ENCODE measurements at regions not wholly inside any gene's neighbourhood (a gene's known extent, or its start where the extent isn't known, plus 50 kb on each side); places are given as distances from the start of the nearest gene placed in this dataset.

DNA sequence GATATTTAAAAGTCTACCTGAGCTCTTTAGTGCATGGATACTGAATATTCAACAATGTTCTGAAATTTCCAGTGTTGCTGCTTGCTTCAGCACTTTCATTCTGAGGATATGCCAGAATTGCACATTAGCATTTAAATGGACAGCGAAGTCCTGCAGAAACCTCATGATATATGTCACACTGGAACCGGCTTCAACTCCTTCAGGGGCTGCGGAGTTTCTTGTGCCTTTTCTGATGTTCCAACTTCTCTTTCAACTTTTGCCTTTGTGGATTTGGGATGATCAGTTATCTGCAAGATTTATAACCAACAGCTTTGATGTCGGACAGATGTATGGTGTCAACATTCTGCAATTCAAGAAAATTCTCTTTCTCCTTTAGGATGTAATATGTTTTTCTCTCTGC, 142.5 kb upstream of the LMNTD1 start:
- TF ChIP-seq POLR2A (IDR thresholded peaks at IDR 0.05; ENCODE audit: low read depth) (no peak), EP300 (IDR thresholded peaks at IDR 0.05) (no peak), POLR2AphosphoS5 (IDR thresholded peaks at IDR 0.05) (no peak)
- TF ChIP-seq, protein P1, sequence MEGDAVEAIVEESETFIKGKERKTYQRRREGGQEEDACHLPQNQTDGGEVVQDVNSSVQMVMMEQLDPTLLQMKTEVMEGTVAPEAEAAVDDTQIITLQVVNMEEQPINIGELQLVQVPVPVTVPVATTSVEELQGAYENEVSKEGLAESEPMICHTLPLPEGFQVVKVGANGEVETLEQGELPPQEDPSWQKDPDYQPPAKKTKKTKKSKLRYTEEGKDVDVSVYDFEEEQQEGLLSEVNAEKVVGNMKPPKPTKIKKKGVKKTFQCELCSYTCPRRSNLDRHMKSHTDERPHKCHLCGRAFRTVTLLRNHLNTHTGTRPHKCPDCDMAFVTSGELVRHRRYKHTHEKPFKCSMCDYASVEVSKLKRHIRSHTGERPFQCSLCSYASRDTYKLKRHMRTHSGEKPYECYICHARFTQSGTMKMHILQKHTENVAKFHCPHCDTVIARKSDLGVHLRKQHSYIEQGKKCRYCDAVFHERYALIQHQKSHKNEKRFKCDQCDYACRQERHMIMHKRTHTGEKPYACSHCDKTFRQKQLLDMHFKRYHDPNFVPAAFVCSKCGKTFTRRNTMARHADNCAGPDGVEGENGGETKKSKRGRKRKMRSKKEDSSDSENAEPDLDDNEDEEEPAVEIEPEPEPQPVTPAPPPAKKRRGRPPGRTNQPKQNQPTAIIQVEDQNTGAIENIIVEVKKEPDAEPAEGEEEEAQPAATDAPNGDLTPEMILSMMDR (IDR thresholded peaks at IDR 0.05), result no peak
- Histone ChIP-seq H3K4me3 (no peak overlapping the region), H3K4me1 (peaks cover 0 to 3% (median 0%) of the 10 kb centered on the region in 4 donors), H3K9me3 (peaks cover 0 to 6% (median 0%) of the 10 kb centered on the region in 4 donors), H3K27me3 (no peaks in the 10 kb centered on the region), H3K36me3 (no peaks in the 10 kb centered on the region), H3K27ac (replicated peaks in 1 of 4) (no peak overlapping the region)
- DNase-seq (ENCODE audit: extremely low spot score), result no peak
- intact Hi-C loops (cut with DNase I), result no loop called here
- WGBS, result 72% methylated on average over 4 of the region's 4 CpGs

DNA sequence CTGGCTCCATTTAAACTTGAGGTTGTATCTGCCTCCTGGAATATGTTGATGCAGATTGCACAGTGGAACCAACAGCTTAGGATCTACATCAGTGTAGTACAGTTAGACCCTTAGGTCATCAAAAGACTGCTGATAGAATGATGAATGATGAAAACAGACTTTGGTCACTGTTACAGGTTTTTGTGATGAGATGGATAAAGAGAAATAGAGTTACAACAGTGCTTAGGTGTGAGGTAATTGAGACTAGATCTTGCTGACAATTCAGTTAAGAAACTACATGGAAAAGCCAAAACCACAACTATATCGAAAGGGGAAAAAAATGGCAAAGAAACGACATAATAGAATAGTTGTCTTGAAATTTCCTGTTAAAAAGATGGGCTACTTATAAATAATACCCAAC, 145.7 kb upstream of the LMNTD1 start:
- TF ChIP-seq EP300 (IDR thresholded peaks at IDR 0.05), result no peak
- TF ChIP-seq, protein P1 (IDR thresholded peaks at IDR 0.05), result no peak
- no peak for TF ChIP-seq POLR2AphosphoS5 (IDR thresholded peaks at IDR 0.05)
- no peak for TF ChIP-seq POLR2A (IDR thresholded peaks at IDR 0.05; ENCODE audit: low read depth)
- H3K4me1 ChIP-seq, result no peaks in the 10 kb centered on the region
- H3K36me3 ChIP-seq, result no peaks in the 10 kb centered on the region
- H3K4me3 ChIP-seq, result no peak overlapping the region
- peaks cover 0 to 6% (median 0%) of the 10 kb centered on the region in 4 donors for H3K9me3 ChIP-seq
- 80% methylated on average over 2 of the region's 2 CpGs for WGBS
- intact Hi-C loops (cut with DNase I), result no loop called here
- H3K27ac ChIP-seq (replicated peaks in 1 of 4), result no peak overlapping the region
- no peak for DNase-seq (ENCODE audit: extremely low spot score)
- no peaks in the 10 kb centered on the region for H3K27me3 ChIP-seq

DNA sequence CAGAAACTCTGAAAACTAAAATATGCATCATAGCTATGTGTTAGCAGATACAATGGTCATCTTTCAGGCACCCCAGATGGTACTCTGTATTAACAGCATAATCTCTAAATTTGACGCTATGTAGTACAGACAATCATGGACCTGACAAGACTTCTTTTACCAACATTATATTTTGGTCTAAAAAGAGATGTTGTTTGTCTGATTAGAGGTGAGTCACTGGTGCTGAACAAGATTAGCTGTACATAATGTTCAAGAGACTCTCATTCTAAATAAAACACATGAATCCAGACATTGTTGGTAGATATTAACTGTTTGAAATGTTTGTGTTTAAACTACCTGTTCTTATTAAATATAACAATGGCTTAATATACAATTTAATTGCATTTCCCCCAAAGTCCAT, 146.4 kb upstream of the LMNTD1 start:
- Histone ChIP-seq H3K27me3 (no peaks in the 10 kb centered on the region), H3K27ac (replicated peaks in 1 of 4) (no peak overlapping the region), H3K4me3 (no peak overlapping the region), H3K4me1 (no peaks in the 10 kb centered on the region), H3K36me3 (no peaks in the 10 kb centered on the region), H3K9me3 (peaks cover 0 to 6% (median 0%) of the 10 kb centered on the region in 4 donors)
- DNase-seq (ENCODE audit: extremely low spot score), result no peak
- 93% methylated on average over 1 of the region's 1 CpG for WGBS
- intact Hi-C loops (cut with DNase I), result no loop called here
- TF ChIP-seq EP300 (IDR thresholded peaks at IDR 0.05) (no peak), POLR2AphosphoS5 (IDR thresholded peaks at IDR 0.05) (no peak), POLR2A (IDR thresholded peaks at IDR 0.05; ENCODE audit: low read depth) (no peak)
- TF ChIP-seq, protein P1 (IDR thresholded peaks at IDR 0.05), result no peak

DNA sequence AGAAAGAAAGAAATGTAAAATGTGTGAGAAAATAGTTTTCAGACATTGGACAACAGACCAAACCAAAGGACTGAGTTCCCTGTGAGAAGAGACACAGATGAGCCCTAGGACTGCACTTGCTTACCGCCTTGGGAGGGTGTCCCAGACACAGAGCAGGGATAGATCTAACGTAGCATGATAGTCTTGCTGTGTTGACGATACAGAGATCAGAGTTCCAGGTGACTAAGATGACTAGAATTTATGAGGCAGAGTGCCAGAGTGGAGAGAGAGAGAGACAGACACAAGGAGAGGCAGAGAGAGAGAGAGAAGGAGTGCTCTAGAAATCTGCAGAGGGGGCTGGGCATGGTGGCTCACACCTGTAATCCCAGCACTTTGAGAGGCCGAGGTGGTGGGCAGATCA, 148.2 kb upstream of the LMNTD1 start:
- no peaks in the 10 kb centered on the region for H3K27me3 ChIP-seq
- peaks cover 0 to 4% (median 0%) of the 10 kb centered on the region in 4 donors for H3K9me3 ChIP-seq
- H3K4me1 ChIP-seq, result no peaks in the 10 kb centered on the region
- intact Hi-C loops (cut with DNase I), result no loop called here
- no peak for DNase-seq (ENCODE audit: extremely low spot score)
- H3K27ac ChIP-seq (replicated peaks in 1 of 4), result no peak overlapping the region
- no peaks in the 10 kb centered on the region for H3K36me3 ChIP-seq
- no peak for TF ChIP-seq POLR2A (IDR thresholded peaks at IDR 0.05; ENCODE audit: low read depth)
- no peak for TF ChIP-seq EP300 (IDR thresholded peaks at IDR 0.05)
- no peak for TF ChIP-seq POLR2AphosphoS5 (IDR thresholded peaks at IDR 0.05)
- TF ChIP-seq, protein P1 (IDR thresholded peaks at IDR 0.05), result no peak
- no peak overlapping the region for H3K4me3 ChIP-seq
- 64% methylated on average over 4 of the region's 4 CpGs for WGBS

DNA sequence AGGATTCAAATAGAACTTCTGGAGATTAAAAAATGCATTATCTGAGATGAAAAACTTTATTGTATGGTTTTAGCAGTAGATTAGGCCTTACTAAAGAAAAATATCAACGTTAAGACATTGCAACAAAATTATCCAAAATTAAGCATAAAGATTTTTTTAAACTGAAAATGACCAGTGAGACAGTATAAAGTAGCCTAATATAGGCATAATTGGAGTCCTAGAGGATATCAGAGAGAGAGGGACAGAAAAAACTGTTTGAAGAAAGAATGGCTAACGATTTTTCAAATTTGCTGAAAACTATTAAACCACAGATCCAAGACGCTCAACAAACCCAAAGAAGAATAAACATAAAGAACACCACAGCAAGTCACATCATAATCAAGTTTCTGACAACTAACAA, 149.5 kb upstream of the LMNTD1 start:
- H3K27me3 ChIP-seq, result no peaks in the 10 kb centered on the region
- TF ChIP-seq POLR2A (IDR thresholded peaks at IDR 0.05; ENCODE audit: low read depth), result no peak
- no peak for TF ChIP-seq POLR2AphosphoS5 (IDR thresholded peaks at IDR 0.05)
- no peak for TF ChIP-seq EP300 (IDR thresholded peaks at IDR 0.05)
- TF ChIP-seq, protein P1 (IDR thresholded peaks at IDR 0.05), result no peak
- DNase-seq (ENCODE audit: extremely low spot score), result no peak
- WGBS, result 94% methylated on average over 3 of the region's 3 CpGs
- no peaks in the 10 kb centered on the region for H3K4me1 ChIP-seq
- no peak overlapping the region for H3K27ac ChIP-seq (replicated peaks in 1 of 4)
- H3K36me3 ChIP-seq, result no peaks in the 10 kb centered on the region
- intact Hi-C loops (cut with DNase I), result no loop called here
- peaks cover 0 to 8% (median 4%) of the 10 kb centered on the region in 4 donors for H3K9me3 ChIP-seq
- H3K4me3 ChIP-seq, result no peak overlapping the region

All from esophagus muscularis mucosa (tissue), 4 donors.